HEK293 (cell line): ENCODE measurements at regions not wholly inside any gene's neighbourhood (a gene's known extent, or its start where the extent isn't known, plus 50 kb on each side); places are given as distances from the start of the nearest gene placed in this dataset.

Experiments
- CTCF ChIA-PET: fragments of 350-600 bp; formaldehyde crosslinking; extraction: SDS; loops from one replicate; lab custom pipeline; 2021; ENCODE audit warnings: antibody characterized with exemption; lab: Yijun Ruan, JAX
- POLR2A ChIA-PET: fragments of 300-600 bp; formaldehyde crosslinking; extraction: SDS; loops from one replicate; lab custom pipeline; 2020; ENCODE audit warnings: antibody characterized with exemption, inconsistent platforms; lab: Yijun Ruan, JAX
- H3K27ac ChIP-seq: fragments of 200-500 bp; sonication (Bioruptor generic); 2 replicates; pipeline ENCODE4 v1.5.1; 2014; ENCODE audit warnings: low read depth, low read length, control low read depth, inconsistent platforms; ENCODE audit errors: extremely low read depth
- H3K36me3 ChIP-seq, 2 experiments: fragments of 200-500 bp in 1 of 2; sonication (Bioruptor generic) in 1 of 2; 1 replicate in 1 of 2; 2 replicates in 1 of 2; pipeline ENCODE4 v1.5.1; 2014 to 2017; ENCODE audit warnings: inconsistent platforms in 2 of 2, low read length in 2 of 2; ENCODE audit not compliant: control insufficient read depth in 2 of 2, insufficient read depth in 1 of 2
- H3K4me1 ChIP-seq: fragments of 200-500 bp; sonication (Bioruptor generic); 2 replicates; pipeline ENCODE4 v1.5.1; 2014; ENCODE audit warnings: mild to moderate bottlenecking, low read length, inconsistent platforms; ENCODE audit not compliant: control insufficient read depth, insufficient read depth
- H3K4me3 ChIP-seq: 2 replicates; pipeline ENCODE4 v1.5.1; 2011; ENCODE audit warnings: low read depth, mild to moderate bottlenecking, control low read depth, low read length, moderate library complexity
- H3K9me3 ChIP-seq: fragments of 200-500 bp; sonication (Bioruptor generic); 2 replicates; pipeline ENCODE4 v1.5.1; 2014; ENCODE audit warnings: low read depth, low read length, inconsistent platforms; ENCODE audit not compliant: control insufficient read depth, insufficient read depth
- ELK4 ChIP-seq: IDR thresholded peaks from 2 replicates; pipeline ENCODE4 v1.6.1; 2011; ENCODE audit warnings: mild to moderate bottlenecking, low read depth, low read length, borderline replicate concordance
- KLF1 ChIP-seq: fragments of 450-650 bp; formaldehyde crosslinking; IDR thresholded peaks from 2 replicates; pipeline ENCODE4 v1.5.1; 2016; ENCODE audit warnings: missing biosample characterization, missing genetic modification characterization
- KLF7 ChIP-seq: fragments of 450-650 bp; formaldehyde crosslinking; IDR thresholded peaks from 2 replicates; pipeline ENCODE4 v1.5.1; 2016; ENCODE audit warnings: missing biosample characterization, missing genetic modification characterization, borderline replicate concordance
- SALL2 ChIP-seq: fragments of 450-650 bp; formaldehyde crosslinking; IDR thresholded peaks from 2 replicates; pipeline ENCODE4 v1.5.0; 2017; ENCODE audit warnings: missing biosample characterization, mild to moderate bottlenecking, missing genetic modification characterization, borderline replicate concordance
- SP2 ChIP-seq: fragments of 450-650 bp; formaldehyde crosslinking; IDR thresholded peaks from 2 replicates; pipeline ENCODE4 v1.5.1; 2016; ENCODE audit warnings: missing biosample characterization, missing genetic modification characterization
- SP7 ChIP-seq: fragments of 450-650 bp; formaldehyde crosslinking; IDR thresholded peaks from 2 replicates; pipeline ENCODE4 v1.5.1; 2016; ENCODE audit warnings: missing biosample characterization, missing genetic modification characterization
- WT1 ChIP-seq: fragments of 450-650 bp; formaldehyde crosslinking; IDR thresholded peaks from 2 replicates; pipeline ENCODE4 v1.5.1; 2016; ENCODE audit warnings: missing biosample characterization, missing genetic modification characterization
- ZBTB1 ChIP-seq: fragments of 450-650 bp; formaldehyde crosslinking; IDR thresholded peaks from 2 replicates; pipeline ENCODE4 v1.5.1; 2016; ENCODE audit warnings: missing biosample characterization, missing genetic modification characterization
- ZBTB17 ChIP-seq: fragments of 450-650 bp; formaldehyde crosslinking; IDR thresholded peaks from 2 replicates; pipeline ENCODE4 v1.5.1; 2016; ENCODE audit warnings: missing biosample characterization, missing genetic modification characterization
- ZFP3 ChIP-seq: fragments of 450-650 bp; formaldehyde crosslinking; IDR thresholded peaks from 2 replicates; pipeline ENCODE4 v1.5.1; 2016; ENCODE audit warnings: low read depth, missing biosample characterization, missing genetic modification characterization
- ZNF169 ChIP-seq: fragments of 450-650 bp; formaldehyde crosslinking; IDR thresholded peaks from 2 replicates; pipeline ENCODE4 v1.5.1; 2016; ENCODE audit warnings: missing biosample characterization, missing genetic modification characterization
- ZNF2 ChIP-seq: fragments of 450-650 bp; formaldehyde crosslinking; IDR thresholded peaks from 2 replicates; pipeline ENCODE4 v1.5.1; 2016; ENCODE audit warnings: missing biosample characterization, missing genetic modification characterization
- ZNF221 ChIP-seq: fragments of 450-650 bp; formaldehyde crosslinking; IDR thresholded peaks from 2 replicates; pipeline ENCODE4 v1.5.1; 2017; ENCODE audit warnings: missing biosample characterization, missing genetic modification characterization, borderline replicate concordance
- ZNF529 ChIP-seq: fragments of 450-650 bp; formaldehyde crosslinking; IDR thresholded peaks from 2 replicates; pipeline ENCODE4 v1.5.1; 2017; ENCODE audit warnings: missing genetic modification characterization, missing biosample characterization; ENCODE audit not compliant: insufficient replicate concordance
- ZNF658 ChIP-seq: fragments of 450-650 bp; formaldehyde crosslinking; IDR thresholded peaks from 2 replicates; pipeline ENCODE4; 2016; ENCODE audit warnings: missing biosample characterization, missing genetic modification characterization
- ZNF777 ChIP-seq: fragments of 450-650 bp; formaldehyde crosslinking; IDR thresholded peaks from 2 replicates; pipeline ENCODE4 v1.5.1; 2017; ENCODE audit warnings: missing biosample characterization, missing genetic modification characterization, borderline replicate concordance
- ZNF837 ChIP-seq: fragments of 450-650 bp; formaldehyde crosslinking; IDR thresholded peaks from 2 replicates; pipeline ENCODE4 v1.5.1; 2016; ENCODE audit warnings: missing biosample characterization, missing genetic modification characterization
- ZSCAN4 ChIP-seq: fragments of 450-650 bp; formaldehyde crosslinking; IDR thresholded peaks from 2 replicates; pipeline ENCODE4 v1.5.1; 2017; ENCODE audit warnings: missing biosample characterization, missing genetic modification characterization
- TF ChIP-seq, protein P1 (sequence below): fragments of 450-650 bp; formaldehyde crosslinking; IDR thresholded peaks from 2 replicates; pipeline ENCODE4 v1.5.1; 2016; ENCODE audit warnings: missing biosample characterization, missing genetic modification characterization

DNA sequence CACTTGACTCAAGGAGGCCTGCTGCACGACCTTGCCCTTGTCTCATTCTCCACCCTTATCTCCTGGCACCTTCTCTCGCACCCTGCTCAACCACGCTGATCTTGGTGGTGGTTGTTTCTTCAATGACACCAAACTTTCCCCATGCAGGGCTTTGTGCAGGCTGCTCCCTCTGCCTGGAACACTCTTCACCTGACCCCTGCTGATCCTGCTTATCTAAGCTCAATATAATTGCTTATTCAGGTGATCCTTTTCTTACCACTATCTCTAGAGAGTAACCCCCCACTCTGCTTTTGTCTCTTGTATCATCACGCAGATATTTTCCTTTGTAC, 604.4 kb downstream of the BUD13 start:
- Histone ChIP-seq H3K9me3 (no peaks in the 10 kb centered on the region), H3K36me3 (no peaks in the 10 kb centered on the region), H3K4me3 (no peak overlapping the region), H3K27ac (no peak overlapping the region), H3K4me1 (no peaks in the 10 kb centered on the region)
- ChIA-PET CTCF (no interaction called here), POLR2A (no interaction called here)
- TF ChIP-seq SP7 (no peak), ZNF837 (tag by site-specific recombination) (no peak)

- H3K27ac ChIP-seq = no peak overlapping the region
- H3K4me3 ChIP-seq = no peak overlapping the region
- ChIA-PET POLR2A (no interaction called here), CTCF (interaction anchor here (2.2 kb wide), 1 partner anchor 49 kb away, joined by 8 read pairs; no protein-coding TSS in a partner anchor)
- TF ChIP-seq ZNF777 (tag by site-specific recombination) (no peak), ZNF169 (tag by site-specific recombination) (no peak), SP2 (tag by site-specific recombination) (no peak), WT1 (tag by site-specific recombination) (no peak), ZNF221 (tag by site-specific recombination) (no peak), ZNF2 (no peak), KLF1 (no peak), ZNF658 (tag by site-specific recombination) (no peak), ZNF529 (no peak), SALL2 (no peak), ZBTB1 (tag by site-specific recombination) (no peak), ELK4 (no peak), ZBTB17 (tag by site-specific recombination) (no peak)
- TF ChIP-seq, protein P1, sequence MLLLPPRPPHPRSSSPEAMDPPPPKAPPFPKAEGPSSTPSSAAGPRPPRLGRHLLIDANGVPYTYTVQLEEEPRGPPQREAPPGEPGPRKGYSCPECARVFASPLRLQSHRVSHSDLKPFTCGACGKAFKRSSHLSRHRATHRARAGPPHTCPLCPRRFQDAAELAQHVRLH (tag by site-specific recombination) = no peak
- H3K4me1 ChIP-seq = no peaks in the 10 kb centered on the region
- H3K9me3 ChIP-seq = no peaks in the 10 kb centered on the region
- no peaks in the 10 kb centered on the region for H3K36me3 ChIP-seq
These were observed 604.9 kb downstream of the BUD13 start for GRCh38 chr11:116167706-116168458.

- TF ChIP-seq KLF7 (no peak), ZFP3 (tag by site-specific recombination) (no peak), ZSCAN4 (no peak)
- H3K36me3 ChIP-seq = no peaks in the 10 kb centered on the region
- no peaks in the 10 kb centered on the region for H3K4me1 ChIP-seq
- no peak overlapping the region for H3K27ac ChIP-seq
- POLR2A ChIA-PET = no interaction called here
- no peak overlapping the region for H3K4me3 ChIP-seq
- CTCF ChIA-PET = interaction anchor here (0.6 to 2.2 kb wide), 2 partner anchors 50 to 82 kb away, joined by 5 to 8 read pairs; no protein-coding TSS in a partner anchor
- H3K9me3 ChIP-seq = no peaks in the 10 kb centered on the region
These were observed 606.0 kb downstream of the BUD13 start for GRCh38 chr11:116166573-116167465.
